Tibial nerve (tissue), 3 donors: ENCODE measurements at regions not wholly inside any gene's neighbourhood (a gene's known extent, or its start where the extent isn't known, plus 50 kb on each side); places are given as distances from the start of the nearest gene placed in this dataset.

ENCODE experiments used
- CTCF ChIP-seq, 5 experiments: fragments of 200-600 bp in 3 of 5; fragments of 450-650 bp in 2 of 5; sonication (generic) in 3 of 5; IDR thresholded peaks; one replicate each; pipeline ENCODE4 v1.5.1; 2016 to 2019; ENCODE audit warnings: antibody characterized with exemption in 5 of 5, mild to moderate bottlenecking in 3 of 5, moderate library complexity in 2 of 5
- POLR2A ChIP-seq, 2 donors: fragments of 450-650 bp; IDR thresholded peaks; one replicate each; pipeline ENCODE4 v1.6.1; 2017; ENCODE audit warnings: antibody characterized with exemption in 2 of 2, mild to moderate bottlenecking in 2 of 2, moderate library complexity in 2 of 2

- TF ChIP-seq CTCF (IDR thresholded peaks at IDR 0.05) = no peak
- TF ChIP-seq POLR2A (IDR thresholded peaks at IDR 0.05) = no peak
Observed at GRCh38 chr7:29619848-29620555, 56.4 kb downstream of the PRR15 start.
